Stimulated activated naive CD8-positive, alpha-beta T cell treated with anti-CD3 and anti-CD28 coated beads, Interleukin-15, Interleukin-2, amounts not matched to agents 100 U/mL and 50 U/mL, for 24 hours (primary cell): ENCODE measurements at regions not wholly inside any gene's neighbourhood (a gene's known extent, or its start where the extent isn't known, plus 50 kb on each side); places are given as distances from the start of the nearest gene placed in this dataset.
A peak's percentile ranks its signal among the peaks of the same experiment; 100 is the strongest.
"Not testable (repeated sequence)": the region's sequence is repeated elsewhere in the genome, so short reads cannot be mapped to it uniquely, and the experiment has no call there.

Source experiments
- ATAC-seq: fragments of 150-1000 bp; cut with Tn5 transposase; one replicate; pipeline ENCODE4 v1.10.0; 2021
- DNase-seq: peaks from one replicate; pipeline ENCODE4 v3.0.0; 2021

DNA sequence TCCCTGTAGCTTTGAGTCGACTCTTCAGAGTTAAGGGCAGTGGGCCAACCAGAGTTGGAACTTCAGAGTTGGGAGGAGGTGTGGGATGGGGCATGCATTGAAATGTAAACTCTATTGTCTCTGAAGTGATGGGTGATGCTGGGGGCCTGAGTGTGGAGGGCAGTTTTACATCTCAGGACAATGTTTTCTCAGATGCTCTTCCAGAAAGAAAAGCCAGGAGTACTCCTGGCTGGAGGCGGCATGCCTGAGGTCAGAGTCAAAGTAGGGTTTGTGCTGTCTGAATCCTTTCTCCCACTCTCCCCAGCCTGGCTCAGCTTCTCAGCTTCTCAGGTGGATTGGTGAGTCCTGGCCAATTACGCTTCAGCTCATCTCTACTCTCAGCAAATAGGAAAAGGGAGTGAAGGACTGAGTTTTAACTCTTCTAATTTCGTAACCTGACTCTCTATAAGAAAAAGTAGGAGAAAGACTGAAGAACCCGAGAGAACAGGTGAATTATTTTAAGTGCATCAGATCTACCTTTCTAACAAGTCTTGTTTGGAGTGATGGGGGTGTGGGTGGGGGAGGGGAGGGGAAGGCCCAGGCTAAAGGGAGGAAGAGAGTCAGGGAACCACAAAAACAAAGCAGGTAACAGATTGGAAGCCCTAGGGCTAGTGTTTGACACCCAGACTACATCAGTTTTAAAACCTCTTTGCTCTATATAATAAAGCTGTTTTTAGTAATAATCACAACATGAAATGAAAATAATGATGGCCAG is 107.5 kb upstream of the PELI1 start:
- ATAC-seq = no peak
- DNase-seq = no peak

DNA sequence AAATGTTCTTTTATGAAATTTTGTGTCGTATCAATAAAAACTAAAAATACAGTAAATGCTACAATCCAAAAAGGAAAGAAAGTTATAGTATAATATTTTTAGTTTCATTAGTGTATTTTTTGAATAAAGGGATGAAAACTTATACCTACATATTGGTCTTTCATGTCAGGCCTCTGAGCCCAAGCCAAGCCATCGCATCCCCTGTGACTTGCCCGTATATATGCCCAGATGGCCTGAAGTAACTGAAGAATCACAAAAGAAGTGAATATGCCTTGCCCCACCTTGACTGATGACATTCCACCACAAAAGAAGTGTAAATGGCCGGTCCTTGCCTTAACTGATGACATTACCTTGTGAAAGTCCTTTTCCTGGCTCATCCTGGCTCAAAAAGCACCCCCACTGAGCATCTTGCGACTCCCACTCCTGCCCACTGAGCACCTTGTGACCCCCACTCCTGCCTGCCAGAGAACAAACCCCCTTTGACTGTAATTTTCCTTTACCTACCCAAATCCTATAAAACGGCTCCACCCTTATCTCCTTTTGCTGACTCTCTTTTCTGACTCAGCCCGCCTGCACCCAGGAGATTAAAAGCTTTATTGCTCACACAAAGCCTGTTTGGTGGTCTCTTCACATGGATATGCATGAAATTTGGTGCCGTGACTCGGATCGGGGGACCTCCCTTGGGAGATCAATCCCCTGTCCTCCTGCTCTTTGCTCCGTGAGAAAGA is 108.2 kb upstream of the PELI1 start:
- DNase-seq, ATAC-seq: not testable (repeated sequence)

DNA sequence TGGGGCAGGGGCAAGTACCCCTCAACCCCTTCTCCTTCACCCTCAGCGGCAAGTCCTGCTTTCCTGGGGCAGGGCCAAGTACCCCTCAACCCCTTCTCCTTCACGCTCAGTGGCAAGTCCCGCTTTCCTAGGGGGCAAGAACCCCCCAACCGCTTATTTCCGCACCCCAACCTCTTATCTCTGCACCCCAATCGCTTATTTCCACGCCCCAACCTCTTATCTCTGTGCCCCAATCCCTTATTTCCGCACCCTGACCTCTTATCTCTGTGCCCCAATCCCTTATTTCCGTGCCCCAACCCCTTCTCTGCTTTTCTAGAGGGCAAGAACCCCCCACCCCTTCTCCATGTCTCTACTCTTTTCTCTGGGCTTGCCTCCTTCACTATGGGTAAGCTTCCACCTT is 109.2 kb upstream of the PELI1 start:
- ATAC-seq, DNase-seq: not testable (repeated sequence)

DNA sequence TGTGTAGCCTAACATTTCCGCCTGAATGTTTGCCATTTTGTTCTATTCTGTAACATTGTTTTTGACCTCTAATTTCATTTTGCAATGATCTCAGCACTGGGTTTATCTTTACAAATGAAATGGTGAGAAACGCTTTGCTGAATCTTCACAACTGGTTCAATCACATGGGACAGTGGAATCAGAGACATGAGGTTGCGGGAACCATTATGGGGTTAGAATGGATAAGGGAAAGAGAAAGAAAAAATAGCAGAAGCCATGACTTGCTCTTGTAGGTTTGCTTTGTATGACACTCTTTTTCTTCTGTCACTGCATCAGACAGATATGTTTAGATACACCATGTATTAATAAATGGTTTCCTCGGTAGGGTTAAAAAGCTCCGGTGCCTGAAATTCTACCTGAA is 114.3 kb upstream of the PELI1 start:
- ATAC-seq = no peak
- no peak for DNase-seq

DNA sequence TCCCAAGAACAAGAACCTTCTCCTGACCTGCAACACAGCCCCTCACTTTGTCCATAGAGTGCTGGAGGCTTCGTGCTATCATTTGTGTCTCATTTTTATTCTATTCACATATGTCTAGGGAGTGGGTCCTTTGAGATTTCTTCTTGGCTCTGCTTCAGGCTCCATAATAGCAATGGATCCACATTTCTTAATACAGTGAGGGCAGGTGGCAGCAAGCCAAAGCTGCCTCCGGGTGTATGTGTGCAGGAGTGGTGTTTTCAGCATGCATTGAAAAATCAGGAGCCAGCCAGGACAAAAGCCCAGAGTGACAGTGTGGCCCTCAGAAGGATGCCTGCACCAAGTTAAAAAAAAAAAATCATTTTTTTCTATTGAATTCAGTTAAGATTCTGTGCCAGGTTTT is 115.1 kb upstream of the PELI1 start:
- ATAC-seq (no peak), DNase-seq (no peak)

DNA sequence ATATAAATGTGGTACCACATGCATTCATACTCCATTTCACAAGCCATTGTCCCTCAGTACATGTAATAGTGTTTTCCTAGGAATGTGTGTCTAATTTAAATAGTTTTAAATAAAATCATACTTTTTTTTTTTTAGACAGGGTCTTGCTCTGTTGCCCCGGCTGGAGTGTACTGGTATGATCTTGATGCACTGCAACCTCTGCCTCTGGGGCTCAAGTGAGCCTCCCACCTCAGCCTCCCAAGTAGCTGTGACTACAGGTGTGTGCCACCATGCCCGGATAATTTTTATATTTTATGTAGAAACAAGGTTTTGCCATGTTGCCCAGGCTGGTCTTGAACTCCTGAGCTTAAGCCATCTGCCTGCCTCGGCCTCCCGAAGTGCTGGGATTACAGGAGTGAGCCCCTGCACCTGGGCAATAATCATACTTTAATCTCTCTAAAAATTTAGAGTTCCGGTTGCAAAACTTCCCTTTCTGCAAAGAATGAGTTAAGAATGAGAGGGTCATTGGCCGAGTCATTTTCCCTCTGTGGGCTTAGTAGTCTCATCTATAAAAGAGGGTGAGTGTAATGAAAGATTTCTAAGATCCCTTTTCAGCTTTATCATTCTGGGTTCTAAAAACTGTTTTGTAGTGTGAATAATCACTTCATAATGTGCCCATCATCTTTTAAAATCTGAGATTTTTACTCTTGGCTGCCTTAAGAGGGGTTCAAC is 116.0 kb upstream of the PELI1 start:
- no peak for ATAC-seq

DNA sequence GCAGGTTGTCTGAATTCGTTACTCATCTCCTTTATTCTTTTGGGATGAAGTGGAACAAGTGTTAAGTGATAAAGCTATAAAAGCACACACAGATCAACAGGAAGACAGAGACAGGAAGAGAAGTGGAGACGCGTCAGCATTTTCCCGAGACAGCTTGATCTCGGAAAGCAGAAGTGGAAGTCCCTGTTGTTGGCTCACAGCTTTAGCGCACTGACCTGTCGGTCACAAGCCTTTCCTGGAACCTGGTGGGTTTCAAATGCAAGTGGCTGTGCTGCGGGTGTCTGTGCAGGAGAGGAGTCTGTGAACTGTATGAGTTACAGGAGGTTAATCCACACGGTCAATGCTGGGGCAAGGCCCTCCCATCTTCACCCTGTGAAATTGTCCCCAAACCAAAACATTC is 116.6 kb upstream of the PELI1 start:
- ATAC-seq (peak; percentile 52), DNase-seq (peak; percentile 34)

More for the DNA sequence above, 116.0 kb upstream of the PELI1 start:
- DNase-seq = no peak

DNA sequence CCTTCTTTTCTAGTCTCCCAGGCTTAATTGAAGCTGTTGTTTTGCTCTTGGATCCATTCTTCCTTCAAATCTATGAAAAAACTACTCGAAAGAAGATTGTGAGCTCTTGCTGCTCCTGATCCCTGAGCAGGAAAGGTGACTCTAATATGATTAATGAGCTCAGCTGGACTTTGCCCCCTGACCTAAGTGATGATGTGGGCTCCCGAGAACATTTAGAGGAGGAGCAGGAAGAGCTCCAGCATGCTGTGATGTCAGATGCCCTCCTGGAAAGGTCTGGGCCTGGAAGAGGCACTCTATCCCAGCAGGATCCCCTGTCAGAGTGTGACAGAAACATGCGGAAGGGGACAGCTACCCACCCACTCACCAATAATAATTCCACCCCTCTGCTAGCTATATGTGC is 117.9 kb upstream of the PELI1 start:
- ATAC-seq (no peak), DNase-seq (no peak)

DNA sequence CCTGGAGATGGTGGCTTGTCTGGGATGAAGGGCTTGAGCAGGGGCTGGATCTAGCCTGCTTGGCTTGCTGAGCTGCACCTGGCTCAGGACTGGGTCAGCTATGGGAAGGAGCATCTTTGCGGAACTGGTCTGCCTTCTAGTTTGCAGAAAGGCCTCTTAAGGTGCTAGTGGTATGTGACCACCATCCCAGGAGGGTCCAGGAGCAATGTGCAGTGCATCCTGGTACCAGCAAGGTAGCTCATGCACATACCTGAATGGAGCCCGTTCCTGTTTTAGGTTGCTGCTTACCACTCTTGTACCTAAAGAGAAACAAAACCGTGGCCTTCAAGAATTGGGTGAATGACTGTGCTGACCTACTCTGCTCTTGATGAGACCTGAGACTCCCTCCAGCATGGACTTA is 118.6 kb upstream of the PELI1 start:
- no peak for ATAC-seq
- no peak for DNase-seq

DNA sequence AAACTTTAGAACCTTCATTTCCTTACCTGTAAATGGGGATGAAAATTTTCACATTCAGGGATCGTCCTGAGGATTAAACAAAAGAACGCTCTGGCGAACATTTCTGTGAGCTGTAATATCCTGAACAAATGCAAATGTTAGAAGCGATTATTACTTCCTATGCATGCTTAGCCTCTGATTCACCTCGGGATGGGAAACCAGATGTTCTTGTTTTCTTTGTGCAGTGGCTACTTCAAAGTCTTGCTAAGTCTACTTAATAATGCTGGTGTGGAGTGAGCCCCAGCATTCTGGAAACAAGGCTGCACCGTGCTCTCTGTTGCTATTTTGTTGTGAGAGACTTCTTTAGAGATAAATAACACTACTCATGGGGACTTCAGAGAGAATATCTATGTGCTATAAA is 119.1 kb upstream of the PELI1 start:
- no peak for DNase-seq
- no peak for ATAC-seq

DNA sequence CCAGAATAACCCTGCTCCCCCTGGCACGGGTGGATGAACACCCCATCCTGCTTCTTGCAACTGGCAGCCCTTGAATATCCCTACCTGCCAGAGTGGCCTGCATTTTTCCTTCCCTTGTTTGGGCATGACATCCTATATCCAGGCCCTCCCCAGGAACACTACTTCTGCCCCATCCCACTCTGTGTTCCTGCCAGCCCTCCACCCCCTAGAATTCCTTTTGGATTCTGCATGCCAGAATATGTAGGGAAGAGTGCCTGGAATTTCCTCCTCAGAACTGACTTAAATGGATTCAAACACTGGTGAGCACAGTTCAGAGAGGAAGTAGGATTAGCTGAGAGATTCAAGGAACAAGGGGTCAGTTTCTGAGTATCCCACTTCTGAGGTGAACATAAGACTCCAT is 123.5 kb upstream of the PELI1 start:
- ATAC-seq (no peak), DNase-seq (no peak)

DNA sequence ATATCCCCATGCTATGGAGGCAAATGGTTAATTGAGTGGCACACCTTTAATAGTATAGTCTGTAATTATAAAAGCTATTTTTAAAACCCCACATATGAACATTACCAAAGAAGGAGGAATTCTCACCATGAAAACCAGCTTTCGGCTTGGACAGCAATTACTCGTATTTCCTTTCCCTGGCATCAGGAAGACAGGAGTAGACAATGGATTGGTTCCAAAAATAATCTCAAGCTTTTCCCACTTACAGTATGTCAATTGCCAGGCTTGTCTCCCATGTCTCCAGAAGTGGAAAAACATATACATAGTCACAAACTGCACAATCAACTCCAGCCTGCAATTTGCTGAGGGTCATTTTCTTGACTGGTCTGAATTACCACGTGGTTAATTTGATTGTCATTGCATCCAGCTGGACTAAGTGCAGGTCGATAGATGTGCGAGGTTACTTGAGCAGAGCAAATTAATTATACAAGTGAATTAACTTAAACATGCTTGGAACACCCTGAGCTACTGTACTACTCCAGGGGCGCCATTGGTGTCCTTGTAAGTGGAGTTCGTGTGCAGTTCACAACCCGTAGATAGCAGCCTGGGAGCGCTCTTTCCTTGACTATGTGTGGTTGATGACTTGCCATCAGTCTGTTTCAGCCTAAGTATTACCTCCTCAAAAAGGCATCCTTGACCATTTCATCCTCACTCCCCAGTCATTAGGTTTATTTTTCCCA is 124.3 kb upstream of the PELI1 start:
- no peak for DNase-seq
- no peak for ATAC-seq

DNA sequence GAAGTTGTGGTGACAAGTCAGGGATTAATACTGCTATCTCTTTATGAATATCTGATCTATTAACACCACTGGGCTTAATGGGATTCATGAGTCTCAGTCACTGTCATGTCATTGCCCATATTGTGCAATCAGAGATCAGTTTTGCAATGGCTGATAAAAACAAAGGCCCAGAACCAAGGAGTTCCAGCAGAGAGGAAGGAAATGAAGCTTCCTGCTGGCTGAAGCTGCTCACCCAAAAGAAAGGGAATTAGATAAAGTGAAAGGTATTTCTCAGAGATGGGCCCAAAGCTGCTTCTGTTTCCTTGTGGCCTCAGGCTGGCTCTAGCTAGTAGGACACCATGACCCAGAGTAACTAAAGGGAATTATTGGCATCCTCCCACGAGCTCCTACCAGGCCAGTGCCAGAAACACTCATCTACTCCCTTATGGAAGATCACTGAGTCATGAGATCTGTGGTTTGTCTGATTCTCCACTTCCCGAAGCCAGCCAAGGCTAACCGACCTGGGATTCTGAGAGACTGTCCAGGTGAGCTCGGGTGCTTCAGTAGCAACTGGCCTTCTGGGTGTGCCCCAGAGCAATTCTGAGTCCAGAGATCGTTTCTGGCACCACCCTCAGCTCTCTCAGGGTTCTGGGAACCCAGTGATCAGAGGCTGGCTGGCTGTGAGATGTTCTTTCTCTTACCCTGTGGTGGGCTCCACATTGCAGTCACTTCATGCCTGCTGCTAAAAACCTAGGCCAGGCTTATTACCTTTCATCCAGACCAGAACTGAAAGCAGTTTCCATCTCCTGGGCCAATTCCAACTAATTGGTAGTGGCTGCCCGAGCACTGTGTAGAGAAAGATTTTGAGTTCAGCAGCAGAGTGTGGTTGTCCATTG is 129.5 kb upstream of the PELI1 start:
- DNase-seq = no peak
- no peak for ATAC-seq

DNA sequence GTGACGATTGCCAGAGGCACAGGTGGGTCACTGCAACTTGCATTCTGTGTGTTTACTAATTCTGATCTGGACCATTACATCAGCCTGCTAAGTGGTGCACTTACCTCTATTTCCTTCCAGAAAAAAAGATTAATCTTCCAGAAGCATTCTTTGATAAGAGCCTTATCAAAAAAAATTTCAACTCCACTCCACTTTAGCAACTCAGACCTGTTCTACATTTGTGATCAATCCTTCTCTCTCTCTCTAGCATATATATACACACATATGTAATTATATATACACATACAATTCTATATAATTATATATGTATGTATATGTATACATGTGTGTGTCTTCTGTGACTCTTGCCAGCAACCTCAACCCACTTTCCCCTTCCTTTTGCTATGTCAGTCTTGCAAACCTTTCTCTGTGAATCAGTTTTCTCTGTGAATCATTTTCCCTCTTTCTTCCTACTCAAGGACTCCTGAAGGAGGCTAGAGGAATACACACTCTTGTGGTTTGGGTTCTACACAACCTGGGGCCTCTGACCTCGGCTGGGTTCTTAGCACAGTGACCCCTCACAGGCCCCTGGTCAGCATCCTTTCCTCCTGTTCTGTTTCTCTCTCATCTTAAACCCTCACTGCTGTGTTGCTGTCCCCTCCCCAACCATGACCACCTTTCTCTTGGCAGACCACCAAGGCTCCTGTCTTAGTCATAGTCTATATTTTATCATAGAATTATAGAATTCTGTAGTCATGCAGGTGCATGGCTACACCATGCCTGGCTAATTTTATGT is 130.4 kb upstream of the PELI1 start:
- ATAC-seq = peak; percentile 44
- DNase-seq = no peak

DNA sequence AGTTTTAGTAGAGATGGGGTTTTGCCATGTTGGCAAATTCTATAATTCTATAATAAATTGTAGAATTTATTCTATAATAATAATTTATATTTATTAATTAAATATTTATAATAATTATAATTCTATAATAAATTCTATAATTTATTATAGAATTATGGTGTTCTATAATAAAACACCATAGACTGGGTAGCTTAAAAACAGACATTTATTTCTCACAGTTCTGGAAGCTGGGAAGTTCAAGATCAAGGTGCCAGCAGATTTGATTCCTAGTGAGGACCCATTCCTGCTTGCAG is 130.9 kb upstream of the PELI1 start:
- no peak for ATAC-seq
- no peak for DNase-seq

DNA sequence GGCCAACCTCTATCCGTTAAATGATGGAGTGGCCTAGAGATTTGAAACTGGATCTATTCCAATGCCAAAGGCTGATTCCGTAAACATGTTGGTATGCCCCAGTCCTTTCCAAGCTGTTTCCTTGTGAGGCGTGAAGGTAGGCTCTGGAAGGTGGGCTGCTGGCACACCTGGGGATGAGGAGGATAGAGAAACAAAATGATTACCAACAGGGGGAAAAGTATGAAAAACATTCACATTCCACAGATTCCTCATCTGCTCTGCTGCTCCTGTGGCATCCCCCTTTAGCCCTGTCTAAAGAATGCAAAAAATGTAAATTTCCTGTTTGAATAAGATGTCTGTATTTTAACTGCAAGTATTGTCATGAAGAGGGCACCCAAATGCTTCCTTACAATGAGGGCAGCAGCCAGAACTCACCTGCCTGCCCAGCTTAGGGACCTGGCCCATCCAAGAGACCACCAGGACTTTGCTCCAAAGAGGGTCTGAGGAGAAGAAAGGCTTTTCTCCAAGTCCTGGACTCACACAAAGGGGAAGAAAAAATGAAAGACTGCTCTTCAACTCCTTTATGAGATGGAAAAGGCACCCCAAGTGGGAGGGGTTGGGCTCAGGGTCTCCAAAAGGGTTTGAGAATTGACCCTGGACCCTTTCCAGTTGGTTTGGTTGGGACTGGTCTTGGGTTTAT is 132.3 kb upstream of the PELI1 start:
- ATAC-seq (no peak), DNase-seq (no peak)

DNA sequence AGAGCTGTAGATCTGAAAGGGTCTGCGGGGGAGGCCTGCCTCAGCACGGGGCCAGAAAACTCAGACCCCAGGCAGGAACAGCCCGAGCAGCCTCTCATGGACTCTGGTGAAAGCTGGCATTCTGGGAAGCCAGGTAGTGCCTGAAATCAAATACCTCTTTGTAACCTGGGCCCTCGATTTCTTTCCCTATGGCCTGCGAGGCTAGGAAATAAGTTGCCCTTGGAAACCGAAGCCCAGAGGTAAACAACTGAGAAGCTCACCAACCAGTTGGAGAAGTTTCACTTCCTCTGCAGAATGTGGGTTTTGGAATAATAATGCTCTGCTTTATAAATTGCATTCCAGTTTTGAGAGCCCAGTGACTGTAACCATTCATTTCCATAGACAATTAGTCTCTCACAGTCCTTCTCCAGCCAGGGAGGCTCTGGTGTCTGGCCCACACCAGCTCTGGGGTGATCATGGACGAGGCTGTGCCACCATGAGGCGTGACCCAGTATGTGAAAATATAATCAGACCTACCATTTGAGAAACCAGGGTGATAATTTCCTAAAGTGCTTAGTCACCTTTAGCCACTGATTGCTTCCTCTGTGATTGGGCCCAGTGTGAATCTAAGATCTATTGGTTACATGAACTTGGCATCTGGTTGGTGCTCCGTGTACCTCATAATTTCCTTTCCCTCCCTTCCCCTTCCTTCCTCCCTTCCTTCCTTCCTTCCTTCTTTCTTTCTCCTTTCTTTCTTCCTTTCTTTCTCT is 133.1 kb upstream of the PELI1 start:
- ATAC-seq = peak; percentile 12
- DNase-seq = no peak

DNA sequence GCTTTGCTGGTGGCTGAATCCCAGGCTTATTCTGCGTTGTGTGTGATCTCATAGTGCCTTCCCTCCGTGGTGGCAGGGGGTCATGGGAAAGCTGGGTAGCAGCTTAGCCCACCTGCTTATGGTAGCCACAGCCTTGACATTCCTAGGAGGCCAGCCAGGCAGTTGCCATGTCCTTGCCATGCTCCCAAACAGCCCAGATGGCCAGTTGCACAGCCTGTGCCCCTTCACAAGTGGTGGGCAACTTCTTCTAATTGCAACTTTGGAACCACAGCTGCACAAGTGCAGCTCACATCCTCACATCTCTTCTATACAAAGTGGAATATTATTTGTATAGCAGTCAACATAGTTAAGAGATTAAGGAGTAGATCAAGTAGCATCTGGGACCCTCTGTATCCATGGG is 136.6 kb upstream of the PELI1 start:
- DNase-seq, ATAC-seq: not testable (repeated sequence)

DNA sequence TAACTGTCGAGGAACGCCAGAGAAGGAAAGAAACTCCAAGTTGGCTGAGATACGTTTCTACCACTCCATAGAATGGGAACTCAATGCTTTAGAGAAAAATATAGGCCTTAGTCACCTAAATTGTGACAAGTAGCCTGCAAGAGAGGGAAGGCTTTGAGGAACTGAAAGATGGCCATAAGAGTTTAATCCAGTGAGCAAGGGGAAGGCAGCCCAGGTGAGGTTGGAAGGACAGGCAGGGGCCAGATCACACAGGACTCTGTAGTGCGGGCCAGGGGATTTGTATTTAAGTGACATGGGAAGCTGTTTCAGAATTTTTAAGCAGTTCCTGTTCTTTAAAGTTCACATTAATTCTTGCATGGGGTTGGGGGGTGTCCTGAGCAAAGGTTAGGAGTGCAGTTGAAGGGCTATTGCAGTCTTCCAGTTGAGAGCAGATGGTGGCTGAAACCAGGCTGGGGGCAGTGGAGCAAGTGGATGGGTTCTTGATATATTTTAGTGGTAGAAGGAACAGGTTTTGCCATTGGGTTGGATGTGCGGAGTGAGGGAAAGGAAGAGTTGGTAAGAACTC is 138.9 kb upstream of the PELI1 start:
- no peak for ATAC-seq
- DNase-seq = no peak
